Central memory CD4-positive, alpha-beta T cell (primary cell): ENCODE measurements at regions not wholly inside any gene's neighbourhood (a gene's known extent, or its start where the extent isn't known, plus 50 kb on each side); places are given as distances from the start of the nearest gene placed in this dataset.
"Not testable (repeated sequence)": the region's sequence is repeated elsewhere in the genome, so short reads cannot be mapped to it uniquely, and the experiment has no call there.

Experiments
- DNase-seq: peaks from one replicate; pipeline ENCODE4 v3.0.0; 2022

GRCh38 chr10:118463740-118464139, 121.6 kb upstream of the FAM204A start:
- no peak for DNase-seq

- no peak for DNase-seq
These were observed 120.3 kb upstream of the FAM204A start for GRCh38 chr10:118462401-118462800.

- DNase-seq = peak; percentile 16
These were observed 117.6 kb upstream of the FAM204A start for GRCh38 chr10:118459642-118460193.

GRCh38 chr10:118458957-118459641, 117.0 kb upstream of the FAM204A start:
- no peak for DNase-seq

- no peak for DNase-seq
These were observed 115.8 kb upstream of the FAM204A start for GRCh38 chr10:118457824-118458428.

GRCh38 chr10:118455181-118455695, 113.1 kb upstream of the FAM204A start:
- DNase-seq = no peak

DNA sequence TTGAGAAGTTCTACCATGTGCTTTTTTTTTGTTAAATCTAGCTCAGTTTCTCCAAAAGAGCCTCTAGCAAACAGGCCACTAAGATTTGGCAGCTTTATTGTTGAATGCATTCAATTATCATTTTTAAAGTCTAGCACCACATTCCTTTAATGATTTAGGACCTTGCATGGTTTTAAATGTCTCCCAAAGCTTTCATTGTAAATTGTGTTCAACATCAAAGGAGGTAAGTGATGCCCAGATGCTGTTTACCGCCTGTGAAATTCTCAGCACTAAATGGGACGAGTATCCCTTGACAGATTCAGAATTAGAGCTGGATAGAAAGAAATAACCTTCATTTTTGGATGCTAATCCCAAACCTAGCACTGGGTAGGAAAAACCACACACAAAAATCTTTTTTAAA, 112.1 kb upstream of the FAM204A start:
- DNase-seq = no peak

GRCh38 chr10:118452098-118452497, 110.0 kb upstream of the FAM204A start:
- no peak for DNase-seq

DNA sequence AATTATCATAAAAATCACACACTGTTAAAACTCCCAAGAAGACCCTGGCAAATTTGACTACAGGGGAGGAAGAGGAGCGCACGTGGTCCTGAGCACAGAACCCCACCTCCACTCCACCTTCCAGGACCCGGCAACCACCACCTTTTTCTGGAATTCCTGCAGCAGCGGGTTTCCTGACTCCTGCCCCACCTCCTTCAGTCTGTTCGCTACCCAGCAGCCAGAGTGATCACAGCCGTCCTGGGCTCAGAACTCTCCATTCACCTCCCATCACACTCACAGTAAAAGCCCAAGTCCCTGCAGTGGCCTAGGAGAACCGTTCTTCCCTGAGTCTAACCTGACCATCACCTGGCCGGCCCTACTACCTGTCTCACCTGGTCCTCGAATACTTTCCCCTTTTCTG, 107.4 kb upstream of the FAM204A start:
- no peak for DNase-seq

GRCh38 chr10:118448744-118449143, 106.6 kb upstream of the FAM204A start:
- DNase-seq = no peak

- no peak for DNase-seq
These were observed 105.5 kb upstream of the FAM204A start for GRCh38 chr10:118447478-118448270.

- no peak for DNase-seq
These were observed 103.4 kb upstream of the FAM204A start for GRCh38 chr10:118445535-118445934.

DNA sequence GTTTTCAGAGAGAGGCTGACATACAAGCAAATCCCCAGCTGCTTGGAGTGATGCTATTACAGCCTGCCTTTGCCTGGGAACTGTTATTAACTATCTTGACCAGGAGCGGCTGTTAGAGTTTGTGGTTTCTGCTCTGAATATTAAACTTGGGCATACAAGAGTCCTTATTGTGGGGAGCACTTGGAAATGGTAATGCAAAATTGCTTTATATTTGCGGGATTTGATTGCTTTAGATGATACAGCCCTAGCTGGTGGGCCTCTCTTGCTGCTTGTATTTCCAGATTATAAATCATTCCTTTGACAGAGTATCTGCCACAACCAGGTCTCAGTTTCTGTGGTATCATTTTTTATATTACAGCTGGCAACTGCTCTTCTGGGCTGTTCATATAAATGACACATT, 101.9 kb upstream of the FAM204A start:
- DNase-seq = no peak

GRCh38 chr10:118442032-118442431, 99.9 kb upstream of the FAM204A start:
- DNase-seq = no peak

GRCh38 chr10:118439824-118440223, 97.7 kb upstream of the FAM204A start:
- no peak for DNase-seq

DNA sequence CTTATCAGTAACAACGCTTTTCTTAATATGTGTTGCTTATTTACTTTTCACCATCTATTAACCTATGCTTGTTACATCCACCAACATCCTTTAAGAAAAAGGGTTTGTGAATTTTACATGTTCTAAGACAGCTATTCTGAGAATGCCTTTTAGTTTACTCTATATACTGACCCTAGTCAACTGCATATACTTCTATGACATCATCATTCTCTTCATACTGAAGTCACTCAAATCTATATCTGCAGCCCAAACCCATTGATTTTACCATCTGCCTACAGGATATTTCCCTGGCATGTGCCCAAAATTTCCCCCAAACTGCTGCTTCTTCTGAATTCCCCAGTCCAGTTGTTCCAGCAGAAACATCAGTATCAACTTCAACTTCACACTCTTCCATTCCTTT, 94.6 kb upstream of the FAM204A start:
- no peak for DNase-seq

DNA sequence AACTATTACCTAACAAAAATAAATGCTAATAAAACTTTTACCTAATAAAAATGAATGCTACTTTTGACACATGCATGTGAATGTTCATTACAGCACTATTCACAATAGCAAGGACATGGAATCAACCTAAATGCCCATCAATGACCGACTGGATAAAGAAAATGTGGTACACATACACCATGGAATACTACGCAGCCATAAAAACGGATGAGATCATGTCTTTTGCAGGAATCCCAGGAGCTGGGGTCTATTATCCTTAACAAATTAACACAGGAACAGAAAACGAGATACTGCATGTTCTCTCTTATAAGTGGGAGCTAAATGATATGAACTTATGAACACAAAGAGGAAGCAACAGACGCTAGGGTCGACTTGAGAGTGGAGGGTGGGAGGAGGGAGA, 88.1 kb upstream of the FAM204A start:
- DNase-seq = no peak

DNA sequence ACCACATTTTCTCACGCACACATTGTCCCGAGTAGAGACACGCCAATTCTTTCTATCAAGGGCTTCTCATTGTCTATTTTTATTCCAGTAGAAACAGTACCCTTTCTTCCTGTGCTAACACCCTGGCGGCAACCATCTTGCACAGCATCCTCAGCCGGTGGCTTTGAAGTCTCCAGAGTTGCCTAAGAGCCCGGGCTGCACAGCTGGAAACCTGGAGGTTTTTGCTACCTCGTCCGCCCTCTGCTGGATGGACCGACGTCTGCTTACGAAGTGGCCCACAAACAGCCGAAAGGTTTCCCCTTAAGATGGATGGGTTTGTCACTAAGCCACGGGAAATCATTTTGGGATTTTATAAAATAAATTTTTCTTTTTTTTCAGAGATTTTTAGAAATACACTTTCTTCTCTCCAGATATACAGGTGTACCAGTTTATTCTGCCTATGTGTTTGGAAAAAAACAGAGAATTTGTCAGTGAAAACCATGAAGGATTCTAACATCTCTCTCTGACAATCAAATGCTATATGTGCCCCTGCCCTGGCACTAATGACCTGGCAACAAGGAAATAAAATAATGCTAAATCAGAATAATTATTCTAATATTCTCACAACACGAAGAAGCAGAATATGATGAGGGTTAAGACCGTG, 81.8 kb upstream of the FAM204A start:
- DNase-seq = peak; percentile 34

DNA sequence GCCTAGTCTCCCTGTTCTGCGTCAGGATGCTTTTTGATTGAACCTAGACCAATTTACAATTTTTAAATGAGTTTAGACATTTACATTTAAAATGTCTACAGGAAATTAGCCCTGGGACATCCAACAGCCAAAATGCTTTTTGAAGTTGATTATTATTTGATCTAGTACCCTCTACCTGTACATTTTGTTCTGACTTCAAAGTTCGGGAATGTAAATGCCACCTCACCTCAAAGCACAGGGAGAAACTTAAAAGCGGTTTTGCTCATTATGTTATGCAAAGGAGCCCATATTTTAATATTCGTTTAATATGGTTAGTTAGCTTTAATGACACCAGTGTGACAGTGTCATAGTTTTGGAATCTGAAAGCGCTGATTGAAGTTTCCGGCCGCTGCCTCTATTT, 80.1 kb upstream of the FAM204A start:
- no peak for DNase-seq

- DNase-seq = not testable (repeated sequence)
These were observed 77.9 kb upstream of the FAM204A start for GRCh38 chr10:118420049-118420448.

DNA sequence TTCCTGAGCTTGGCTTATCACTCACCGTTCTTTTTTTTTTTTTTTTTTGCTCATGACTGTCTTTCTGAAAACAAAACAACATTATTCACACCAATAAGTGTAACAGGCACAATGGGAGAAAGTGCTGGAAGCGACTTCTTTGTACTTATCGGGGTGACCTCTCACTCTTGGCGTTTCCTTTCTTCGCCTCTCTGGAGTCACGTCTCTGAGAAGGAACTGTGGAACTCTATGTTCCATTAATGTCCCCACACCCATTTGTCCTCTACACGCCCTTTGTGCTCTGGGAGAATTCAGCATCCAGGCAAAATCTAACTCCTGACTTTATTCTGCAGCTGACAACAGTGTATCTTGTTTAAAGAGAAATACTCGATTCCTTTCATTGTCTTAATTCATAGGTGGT, 70.8 kb upstream of the FAM204A start:
- no peak for DNase-seq

GRCh38 chr10:118412132-118412760, 70.1 kb upstream of the FAM204A start:
- DNase-seq = no peak
